Tongue (tissue), 1 donor: ENCODE measurements at regions not wholly inside any gene's neighbourhood (a gene's known extent, or its start where the extent isn't known, plus 50 kb on each side); places are given as distances from the start of the nearest gene placed in this dataset.
"Not testable (repeated sequence)": the region's sequence is repeated elsewhere in the genome, so short reads cannot be mapped to it uniquely, and the experiment has no call there.

Experiments used
- DNase-seq: peaks from one replicate; pipeline ENCODE4 v3.0.0-alpha.2; 2015

DNA sequence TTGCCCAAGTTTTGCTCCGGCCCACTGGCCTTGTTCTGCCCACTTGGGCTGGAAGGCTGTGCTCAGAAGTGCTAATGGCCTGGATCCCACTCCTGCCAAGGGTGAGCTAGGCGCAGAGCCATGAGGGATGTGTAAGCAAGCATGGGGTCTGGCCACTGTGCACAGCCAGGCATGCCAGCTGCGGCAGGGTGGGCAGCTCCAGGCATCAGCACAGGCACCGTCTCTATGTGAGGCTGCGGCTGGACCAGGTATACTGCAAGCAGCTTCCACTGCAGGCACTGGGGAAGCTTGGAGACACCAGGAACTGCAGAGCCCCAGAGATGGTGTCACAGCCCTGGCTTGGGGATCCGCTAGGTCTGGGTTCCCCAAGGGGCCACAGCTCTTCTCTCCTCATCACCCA is 264.9 kb downstream of the LRIG3 start:
- DNase-seq: no peak

DNA sequence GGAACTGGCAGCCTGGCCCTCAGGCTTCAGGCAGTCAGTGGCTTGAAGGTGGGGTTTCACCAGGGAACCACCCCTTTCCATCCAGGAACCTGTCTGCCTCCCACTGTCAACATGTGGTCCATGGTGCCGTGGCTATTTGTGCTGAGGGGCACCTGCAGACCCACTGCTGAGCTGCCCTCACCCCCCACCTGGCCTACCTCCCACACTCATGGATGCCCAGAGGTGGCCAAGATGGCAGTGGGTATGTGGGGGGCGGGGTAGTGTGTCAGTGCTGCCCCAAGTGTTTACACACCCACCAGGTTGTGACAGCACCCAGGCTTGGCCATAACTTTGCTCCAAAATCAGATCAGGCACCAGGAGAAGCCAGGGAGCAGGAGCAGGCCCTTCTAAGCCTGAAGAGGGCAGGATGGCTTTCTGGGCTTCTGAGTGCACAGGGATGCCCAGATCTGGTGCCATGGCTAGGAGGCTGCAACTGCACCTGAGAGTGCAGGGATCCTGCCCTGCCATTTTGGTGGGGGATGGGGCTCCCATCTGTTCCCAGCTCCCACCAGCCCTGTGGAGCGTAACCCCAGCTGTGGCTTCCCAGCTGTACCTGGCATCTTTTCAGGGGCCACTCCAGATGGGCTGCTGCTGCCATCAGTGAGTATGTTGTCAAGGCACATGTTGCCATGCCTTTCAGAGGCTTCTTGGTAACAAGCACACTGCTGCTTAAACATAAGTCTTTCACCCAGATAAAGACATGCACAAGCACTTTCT is 263.9 kb downstream of the LRIG3 start:
- no peak for DNase-seq

DNA sequence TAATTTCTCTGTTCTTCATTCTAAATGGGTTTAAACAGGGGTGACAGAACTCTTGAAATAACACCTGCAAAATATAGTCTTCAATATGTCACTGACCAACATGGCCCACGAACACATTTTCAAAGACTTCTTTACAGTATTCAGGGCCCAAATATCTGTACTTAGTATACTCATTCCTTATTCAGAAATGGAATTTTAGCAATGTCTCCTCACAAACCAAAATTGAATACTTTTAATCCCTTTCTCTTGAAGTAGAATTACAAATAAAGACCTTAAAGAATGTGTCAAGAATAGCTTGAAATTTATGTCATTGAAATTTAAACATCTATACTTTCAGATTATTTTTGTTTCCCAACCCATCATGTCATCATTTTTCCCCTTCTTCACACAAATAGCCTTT is 263.1 kb downstream of the LRIG3 start:
- DNase-seq: no peak

DNA sequence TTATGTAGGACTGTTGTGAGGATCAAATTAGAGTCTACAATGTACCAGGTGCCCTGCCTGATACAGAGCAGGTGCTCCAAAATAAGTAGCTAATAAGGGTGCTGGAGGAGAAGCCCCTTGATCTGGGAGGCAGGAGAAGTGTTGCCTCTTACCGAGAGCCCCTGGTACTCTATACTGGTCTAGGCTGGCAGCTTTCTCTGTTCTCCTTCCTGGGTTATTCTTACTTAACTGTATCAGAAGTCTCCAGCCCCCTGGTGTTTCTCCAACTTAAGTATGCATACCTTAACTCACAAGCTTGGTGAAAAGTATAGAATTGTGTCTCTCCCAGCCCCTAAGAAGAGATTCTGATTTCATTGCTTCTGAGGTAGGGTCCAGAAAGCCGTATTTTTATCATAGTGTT is 254.9 kb downstream of the LRIG3 start:
- DNase-seq: no peak

DNA sequence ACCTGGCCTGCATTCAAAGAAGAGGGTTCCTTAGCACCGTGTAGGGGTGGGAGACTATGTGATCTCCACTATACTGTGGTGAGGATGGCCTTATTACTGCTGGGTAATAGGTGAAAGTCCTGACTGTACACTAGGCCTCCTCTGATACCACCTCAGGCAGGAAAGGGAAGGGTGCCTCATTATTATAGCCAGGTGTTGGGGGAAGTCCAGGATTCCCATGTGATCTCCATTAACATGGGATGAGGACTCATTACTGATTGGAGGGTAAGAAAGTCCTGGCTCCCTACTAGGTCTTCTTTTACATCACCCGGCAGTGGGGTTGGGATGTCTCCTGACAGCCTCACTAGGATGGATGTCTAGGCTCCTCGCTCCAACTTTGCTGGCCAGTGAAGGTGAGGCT is 252.1 kb downstream of the LRIG3 start:
- DNase-seq: no peak

DNA sequence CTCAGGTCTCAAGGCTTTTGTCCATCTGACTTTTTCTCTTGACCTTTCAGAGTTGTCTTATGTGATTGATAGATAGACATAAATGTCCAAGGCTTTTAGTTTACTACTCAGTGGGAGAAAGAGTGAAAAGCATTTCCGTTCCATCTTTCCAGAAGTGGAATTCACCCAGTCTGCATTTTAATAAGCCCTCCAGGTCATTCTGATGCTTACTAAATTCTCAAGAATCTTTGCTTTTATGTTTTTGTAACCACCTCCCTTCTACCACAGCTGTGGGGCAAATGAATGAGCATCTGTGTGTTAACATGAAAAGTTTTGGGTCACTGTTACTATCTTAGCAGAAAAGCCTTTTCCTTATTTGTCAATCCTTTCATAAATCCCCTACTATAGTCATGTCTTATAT is 251.4 kb downstream of the LRIG3 start:
- no peak for DNase-seq

DNA sequence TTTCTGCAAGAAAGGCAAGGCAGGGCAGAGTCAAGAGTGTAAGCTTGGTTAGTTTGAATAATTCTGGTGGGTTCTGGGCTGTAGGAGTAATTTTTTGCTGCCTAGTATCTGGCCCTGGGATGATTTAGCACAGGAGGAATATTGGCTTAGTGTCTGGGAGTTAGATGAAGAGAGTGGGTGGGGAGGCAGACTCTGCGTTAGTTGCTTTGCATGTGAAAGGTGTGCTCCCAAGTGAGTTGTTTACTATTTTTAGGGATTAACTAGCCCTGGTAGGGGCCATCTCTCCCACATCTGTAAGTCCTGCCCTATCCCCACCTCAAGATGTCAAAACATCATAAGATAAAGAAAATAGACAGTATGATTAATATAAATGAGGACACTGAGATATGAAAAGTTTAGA is 249.7 kb downstream of the LRIG3 start:
- DNase-seq: no peak

DNA sequence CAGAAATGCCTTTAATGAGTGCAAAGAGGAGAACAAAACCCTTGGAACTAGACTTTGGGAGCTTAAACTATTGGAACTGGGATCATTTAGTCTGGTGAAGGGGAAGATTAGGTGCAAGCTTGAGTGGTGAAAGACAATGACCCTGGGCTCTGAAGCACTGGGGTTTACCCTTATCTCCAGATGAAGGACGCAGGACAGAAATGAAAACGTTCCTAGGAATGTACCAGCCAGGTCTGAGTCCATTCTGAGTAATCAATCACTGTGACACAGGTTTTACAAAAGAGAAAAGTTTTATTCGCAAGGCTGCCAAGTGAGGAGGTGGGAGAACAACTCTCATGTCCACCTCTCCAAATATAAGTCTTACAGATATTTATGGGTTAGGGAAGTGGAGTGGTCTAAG is 249.1 kb downstream of the LRIG3 start:
- no peak for DNase-seq

DNA sequence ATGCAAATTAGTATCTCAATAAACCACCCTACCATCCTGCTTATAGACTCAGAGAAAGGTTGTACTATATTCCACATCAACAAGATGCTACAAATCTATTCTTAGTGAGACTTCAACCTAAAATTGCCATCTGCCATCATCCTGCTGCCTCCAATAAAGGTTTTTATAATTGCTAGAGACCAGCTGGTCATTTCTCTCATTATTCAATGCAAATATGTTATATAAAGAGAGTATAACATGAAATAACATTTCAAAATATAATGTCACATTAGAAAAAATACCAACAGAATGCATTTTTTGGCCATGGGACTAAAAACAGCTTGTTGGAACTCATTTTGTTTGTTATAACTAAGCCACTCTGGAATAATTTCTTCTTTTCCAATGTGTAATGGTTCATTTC is 247.3 kb downstream of the LRIG3 start:
- DNase-seq: no peak

DNA sequence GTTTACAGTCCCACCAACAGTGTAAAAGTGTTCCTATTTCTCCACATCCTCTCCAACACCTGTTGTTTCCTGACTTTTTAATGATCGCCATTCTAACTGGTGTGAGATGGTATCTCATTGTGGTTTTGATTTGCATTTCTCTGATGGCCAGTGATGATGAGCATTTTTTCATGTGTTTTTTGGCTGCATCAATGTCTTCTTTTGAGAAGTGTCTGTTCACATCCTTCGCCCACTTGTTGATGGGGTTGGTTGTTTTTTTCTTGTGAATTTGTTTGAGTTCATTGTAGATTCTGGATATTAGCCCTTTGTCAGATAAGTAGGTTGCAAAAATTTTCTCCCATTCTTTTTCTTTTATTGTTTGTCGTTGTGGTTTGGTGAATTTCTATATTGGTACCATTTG is 242.5 kb downstream of the LRIG3 start:
- DNase-seq: not testable (repeated sequence)

DNA sequence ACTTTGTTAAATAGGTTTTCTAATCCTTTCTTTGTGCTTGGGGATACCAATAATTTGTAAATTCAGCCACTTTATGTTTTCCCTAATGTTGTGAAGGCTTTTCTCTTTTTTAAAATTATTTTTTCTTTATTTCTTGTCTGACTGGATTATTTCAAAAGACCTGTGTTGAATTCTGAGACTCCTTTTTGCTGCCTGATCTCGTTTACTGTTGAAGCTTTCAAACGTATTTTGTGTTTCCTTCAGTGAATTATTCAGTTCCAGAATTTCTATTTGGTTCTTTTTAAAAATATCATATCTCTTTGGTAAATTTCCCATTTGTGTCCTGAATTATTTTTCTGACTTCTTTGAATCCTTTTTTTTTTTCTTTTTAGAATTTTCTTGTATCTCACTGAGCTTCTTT is 241.6 kb downstream of the LRIG3 start:
- DNase-seq: no peak

DNA sequence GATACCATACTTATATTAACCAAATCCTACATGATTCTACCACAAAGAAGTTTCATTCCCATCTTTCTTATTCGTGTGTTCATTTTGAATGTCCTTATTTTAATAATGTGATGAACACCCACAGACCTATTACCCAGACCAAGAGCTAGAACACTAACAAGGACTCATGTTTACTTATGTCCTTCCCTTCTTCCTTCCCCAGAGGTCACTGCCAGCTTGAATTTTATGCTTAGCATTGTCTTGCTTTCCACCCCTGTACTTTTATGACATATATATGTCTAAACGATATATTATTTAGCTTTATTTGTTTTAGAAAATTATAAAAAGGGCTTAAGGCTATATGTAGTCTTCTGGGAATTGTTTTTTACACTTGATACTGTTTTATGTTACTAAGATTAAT is 238.6 kb downstream of the LRIG3 start:
- no peak for DNase-seq

DNA sequence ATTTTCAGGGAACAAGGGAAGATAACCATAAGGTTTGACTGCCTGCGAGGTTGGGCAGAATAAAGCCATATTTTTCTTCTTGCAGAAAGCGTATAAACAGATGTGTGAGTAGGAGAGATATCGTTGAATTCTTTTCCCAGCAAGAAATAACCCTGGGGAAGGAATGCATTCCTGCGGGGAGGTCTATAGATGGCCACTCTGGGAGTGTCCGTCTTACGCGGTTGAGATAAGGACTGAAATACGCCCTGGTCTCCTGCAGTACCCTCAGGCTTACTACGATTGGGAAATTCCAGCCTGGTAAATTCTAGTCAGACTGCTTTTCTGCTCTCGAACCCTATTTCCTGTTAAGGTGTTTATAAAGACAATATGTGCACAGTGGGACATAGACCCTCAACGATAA is 225.0 kb downstream of the LRIG3 start:
- DNase-seq: no peak

DNA sequence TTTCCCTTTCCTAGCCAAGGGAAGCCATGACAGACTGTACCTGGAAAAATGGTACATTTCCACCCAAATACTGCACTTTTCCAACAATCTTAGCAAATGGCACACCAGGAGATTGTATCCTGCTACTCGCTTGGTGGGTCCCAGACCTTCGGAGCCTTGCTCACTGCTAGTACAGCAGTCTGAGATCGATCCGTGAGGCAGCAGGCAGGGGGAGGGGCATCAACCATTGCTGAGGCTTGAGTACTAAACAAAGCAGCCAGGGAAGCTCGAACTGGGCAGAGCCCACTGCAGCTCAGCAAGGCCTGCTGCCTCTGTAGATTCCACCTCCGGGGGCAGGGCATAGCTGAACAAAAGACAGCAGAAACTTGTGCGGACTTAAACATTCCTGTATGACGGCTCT is 218.8 kb downstream of the LRIG3 start:
- DNase-seq: no peak

DNA sequence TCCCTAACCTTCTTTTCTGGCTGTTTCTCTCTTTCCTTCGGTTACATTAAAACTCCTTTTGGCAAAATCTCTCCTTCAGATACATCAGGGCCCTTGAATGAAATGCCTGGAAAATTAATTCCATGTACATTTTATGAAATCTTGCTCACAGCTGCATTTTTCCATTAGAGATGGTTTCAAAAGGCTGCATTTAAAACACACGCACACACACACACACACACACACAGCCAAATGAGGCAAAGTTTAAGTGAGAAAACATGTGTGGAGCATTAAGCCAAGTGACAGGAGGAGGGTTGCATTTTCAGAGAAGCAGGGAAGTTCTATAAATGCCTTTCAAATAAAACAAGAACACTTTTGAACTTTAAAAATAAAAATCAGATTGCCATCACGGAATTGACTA is 216.4 kb downstream of the LRIG3 start:
- peak; percentile 88 for DNase-seq

DNA sequence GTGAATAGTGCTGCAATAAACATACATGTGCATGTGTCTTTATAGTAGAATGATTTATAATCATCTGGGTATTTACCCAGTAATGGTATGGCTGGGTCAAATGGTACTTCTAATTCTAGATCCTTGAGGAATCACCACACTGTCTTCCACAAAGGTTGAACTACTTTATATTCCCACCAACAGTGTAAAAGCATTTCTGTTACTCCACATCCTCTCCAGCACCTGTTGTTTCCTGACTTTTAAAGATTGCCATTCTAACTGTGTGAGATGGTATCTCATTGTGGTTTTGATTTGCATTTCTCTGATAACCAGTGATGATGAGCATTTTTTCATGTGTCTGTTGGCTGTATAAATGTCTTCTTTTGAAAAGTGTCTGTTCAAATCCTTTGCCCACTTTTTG is 215.5 kb downstream of the LRIG3 start:
- not testable (repeated sequence) for DNase-seq

DNA sequence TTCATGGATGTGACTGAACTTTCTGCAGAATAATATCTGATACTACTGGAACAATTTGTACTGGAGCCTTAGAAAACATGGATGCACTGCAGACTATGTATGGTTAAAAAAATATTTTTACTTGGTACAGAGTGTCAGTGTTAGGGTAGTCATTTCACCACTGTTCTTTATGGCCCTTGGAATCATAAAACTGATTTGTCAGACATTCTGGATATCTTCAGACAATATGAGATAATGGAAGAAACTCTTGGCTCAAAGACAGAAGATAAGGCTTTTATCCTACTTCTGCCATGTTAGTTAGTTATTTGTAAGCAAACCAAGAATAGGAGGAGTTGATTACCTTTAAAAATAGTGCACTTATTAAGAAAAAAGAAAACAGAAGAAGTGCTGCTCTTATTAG is 209.4 kb downstream of the LRIG3 start:
- DNase-seq: no peak

DNA sequence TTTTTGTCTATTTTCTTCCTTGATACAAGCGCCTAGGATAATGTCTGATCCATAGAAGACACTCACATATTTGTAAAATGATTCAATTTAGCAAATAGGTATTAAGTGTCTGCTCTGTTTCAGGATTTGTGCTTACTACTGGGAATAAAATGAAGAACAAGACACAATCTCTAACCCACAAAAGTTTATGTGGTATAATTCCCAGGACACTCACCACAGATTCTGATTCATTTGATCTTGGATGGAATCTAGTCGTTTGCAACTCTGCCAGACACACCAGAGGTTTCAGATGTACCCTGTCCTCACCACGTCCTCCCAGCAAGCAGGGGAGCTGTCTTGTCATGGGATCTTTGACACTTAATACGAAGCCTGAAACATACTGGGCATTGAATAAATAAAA is 208.3 kb downstream of the LRIG3 start:
- no peak for DNase-seq

DNA sequence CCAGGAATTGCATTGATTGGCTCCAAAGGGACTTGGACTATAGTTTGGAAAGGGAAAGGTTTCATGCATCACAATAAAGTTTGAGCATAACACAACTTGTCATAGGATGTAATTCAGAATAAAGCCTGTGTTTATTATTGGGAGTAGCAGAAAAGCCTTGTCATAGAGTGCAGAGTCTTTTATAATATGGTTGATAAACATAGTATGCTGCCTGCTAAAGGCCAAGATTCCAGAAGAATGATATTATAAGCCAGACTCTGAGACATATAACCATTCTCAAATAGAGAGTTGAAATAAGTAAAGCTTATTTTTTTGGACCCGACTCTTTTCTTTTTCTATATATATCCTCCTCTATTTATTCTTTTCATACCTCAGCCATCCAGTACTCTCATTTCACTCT is 207.3 kb downstream of the LRIG3 start:
- DNase-seq: peak; percentile 6

DNA sequence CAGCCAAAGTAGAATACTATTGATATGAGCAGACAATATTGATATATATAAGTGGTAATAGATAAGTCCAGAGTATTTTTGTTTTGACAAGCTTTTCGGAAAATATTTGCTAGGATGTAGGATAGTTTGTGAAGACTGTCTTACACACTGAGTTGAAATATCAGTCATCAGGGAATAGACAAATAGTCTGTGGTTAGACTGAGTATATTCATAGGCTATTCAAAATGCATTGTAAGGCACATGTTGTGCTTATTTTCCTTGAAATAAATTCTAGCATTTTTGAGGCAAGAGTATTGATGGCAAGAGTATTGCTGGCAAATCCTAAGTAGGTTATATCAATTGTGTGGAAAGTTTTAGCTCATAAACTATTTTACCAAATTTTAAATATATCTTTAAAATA is 201.1 kb downstream of the LRIG3 start:
- DNase-seq: no peak

DNA sequence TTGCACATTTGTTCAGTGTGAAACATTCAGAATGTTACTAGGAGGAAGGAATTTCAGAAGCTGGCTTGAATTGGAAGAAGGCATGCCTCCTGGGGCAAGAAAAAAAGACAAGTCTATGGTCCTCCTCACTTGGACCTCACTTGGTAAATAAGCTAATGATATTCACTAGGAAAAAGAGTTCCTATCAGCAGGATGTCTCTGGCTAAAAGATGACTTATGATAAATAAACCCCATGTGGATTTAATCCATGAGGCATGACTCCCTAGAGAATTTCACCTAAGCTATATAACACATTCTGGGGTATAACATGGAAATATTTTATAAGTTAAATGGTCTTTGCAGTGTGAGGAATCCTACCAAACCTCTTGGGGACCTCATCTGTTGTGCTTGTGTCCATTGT is 199.9 kb downstream of the LRIG3 start:
- DNase-seq: no peak

DNA sequence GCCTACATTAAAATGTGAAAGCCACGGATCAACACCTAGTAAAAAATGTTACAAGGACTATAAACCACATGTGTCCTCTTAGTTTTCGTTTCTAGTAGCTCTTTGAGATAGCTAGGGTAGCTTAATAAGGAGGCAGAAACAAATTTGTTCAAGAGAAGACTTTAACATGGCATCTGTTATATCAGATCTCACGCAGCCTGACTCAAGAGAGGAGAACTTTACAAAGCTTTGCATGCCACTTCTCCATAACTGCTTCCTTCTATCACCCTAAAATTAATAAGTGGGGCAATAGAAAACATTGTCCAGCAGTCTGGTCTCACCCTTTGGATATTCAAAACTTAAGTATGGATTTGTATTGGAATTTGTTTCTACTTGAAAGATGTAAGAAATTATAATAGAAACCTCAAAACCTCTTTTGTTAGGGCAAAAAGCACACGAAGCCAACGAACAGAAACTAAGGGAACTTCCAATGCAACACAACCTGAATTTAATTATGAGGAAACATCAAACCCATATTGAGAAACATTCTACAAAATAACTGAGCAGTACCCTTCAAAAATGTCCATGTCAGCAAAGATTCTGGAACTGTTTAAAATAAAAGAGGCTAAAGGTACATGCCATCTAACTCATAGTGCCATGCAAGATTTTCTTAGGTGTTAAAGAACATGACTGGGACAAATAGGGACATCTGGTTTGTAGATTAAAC is 194.8 kb downstream of the LRIG3 start:
- DNase-seq: no peak

DNA sequence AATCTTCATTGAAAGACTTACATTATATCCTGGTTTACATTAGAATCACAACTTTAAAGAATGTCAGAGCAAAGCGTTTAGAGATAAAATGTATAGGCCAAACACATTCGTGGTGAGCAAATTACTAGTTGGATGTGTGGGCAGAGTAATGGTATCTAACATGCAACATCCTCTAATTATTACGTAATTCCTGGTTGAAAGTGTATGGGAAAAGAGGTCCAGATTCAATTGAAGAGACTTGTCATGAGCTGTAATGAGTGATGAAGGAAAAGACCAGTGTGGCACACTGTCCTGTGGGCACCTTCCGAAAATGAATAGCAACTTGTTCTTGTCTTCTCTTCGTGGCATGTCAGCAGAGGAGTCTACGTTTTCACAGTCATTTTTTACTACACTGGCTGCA is 192.8 kb downstream of the LRIG3 start:
- DNase-seq: no peak

DNA sequence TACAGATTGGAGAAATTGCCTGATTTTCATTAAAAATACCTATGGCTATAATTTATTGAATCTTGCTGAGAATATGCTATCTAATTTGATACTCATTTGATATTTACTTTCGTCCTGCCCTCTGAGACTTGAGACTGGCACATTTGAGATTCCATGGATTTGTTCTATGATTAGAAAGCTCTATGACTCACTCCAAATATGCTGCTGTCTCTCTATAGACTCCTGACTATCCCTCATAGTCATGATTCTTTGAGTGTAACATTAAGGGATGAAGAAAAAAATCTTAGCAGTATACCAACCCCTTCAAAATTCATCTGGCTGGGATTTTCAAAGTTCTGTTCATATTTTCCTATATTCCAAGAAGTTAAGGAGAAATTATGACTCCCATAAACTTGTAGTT is 191.9 kb downstream of the LRIG3 start:
- DNase-seq: no peak
